ENCODE measurements at regions not wholly inside any gene's neighbourhood (a gene's known extent, or its start where the extent isn't known, plus 50 kb on each side); places are given as distances from the start of the nearest gene placed in this dataset.
"Not testable (repeated sequence)": the region's sequence is repeated elsewhere in the genome, so short reads cannot be mapped to it uniquely, and the experiment has no call there.

- intact Hi-C loops (cut with DNase I; ENCODE audit: low total_unique reads) = no loop called here
- H3K4me1 ChIP-seq = no peaks in the 10 kb centered on the region
- H3K27ac ChIP-seq = no peak overlapping the region
- H3K4me3 ChIP-seq = no peak overlapping the region
- no peak for DNase-seq
- H3K27me3 ChIP-seq = no peaks in the 10 kb centered on the region
- WGBS, 2 donors = 70 to 93% methylated on average over 1 of the region's 1 CpG
- TF ChIP-seq CTCF (IDR thresholded peaks at IDR 0.05) = no peak
- no peak for TF ChIP-seq POLR2A (IDR thresholded peaks at IDR 0.05)
- no peaks in the 10 kb centered on the region for H3K9me3 ChIP-seq
- H3K36me3 ChIP-seq (ENCODE audit: low read depth, missing control alignments) = no peaks in the 10 kb centered on the region
Measured at GRCh38 chr1:230494026-230494425, 67.9 kb upstream of the PGBD5 start.

- no peaks in the 10 kb centered on the region for H3K27me3 ChIP-seq
- no peak overlapping the region for H3K4me3 ChIP-seq
- no peak for TF ChIP-seq POLR2A (IDR thresholded peaks at IDR 0.05)
- TF ChIP-seq CTCF (IDR thresholded peaks at IDR 0.05) = no peak
- H3K27ac ChIP-seq = no peak overlapping the region
- no peak for DNase-seq
- H3K9me3 ChIP-seq = no peaks in the 10 kb centered on the region
- no peaks in the 10 kb centered on the region for H3K4me1 ChIP-seq
- H3K36me3 ChIP-seq (ENCODE audit: low read depth, missing control alignments) = no peaks in the 10 kb centered on the region
- intact Hi-C loops (cut with DNase I; ENCODE audit: low total_unique reads) = no loop called here
- 73 to 82% methylated on average over 3 of the region's 3 CpGs for WGBS, 2 donors
Measured at GRCh38 chr1:230493264-230493663, 67.1 kb upstream of the PGBD5 start.

GRCh38 chr1:230490436-230490835, 64.3 kb upstream of the PGBD5 start:
- no peaks in the 10 kb centered on the region for H3K9me3 ChIP-seq
- 86 to 91% methylated on average over 2 of the region's 2 CpGs for WGBS, 2 donors
- intact Hi-C loops (cut with DNase I; ENCODE audit: low total_unique reads) = no loop called here
- H3K27me3 ChIP-seq = no peaks in the 10 kb centered on the region
- H3K27ac ChIP-seq = no peak overlapping the region
- no peaks in the 10 kb centered on the region for H3K36me3 ChIP-seq (ENCODE audit: low read depth, missing control alignments)
- TF ChIP-seq CTCF (IDR thresholded peaks at IDR 0.05) (no peak), POLR2A (IDR thresholded peaks at IDR 0.05) (no peak)
- no peak overlapping the region for H3K4me3 ChIP-seq
- H3K4me1 ChIP-seq = no peaks in the 10 kb centered on the region
- no peak for DNase-seq

GRCh38 chr1:230487773-230488428, 61.8 kb upstream of the PGBD5 start:
- no peak for TF ChIP-seq POLR2A (IDR thresholded peaks at IDR 0.05)
- no peak for TF ChIP-seq CTCF (IDR thresholded peaks at IDR 0.05)
- Histone ChIP-seq H3K27ac (no peak overlapping the region), H3K36me3 (ENCODE audit: low read depth, missing control alignments) (no peaks in the 10 kb centered on the region), H3K9me3 (no peaks in the 10 kb centered on the region), H3K4me3 (no peak overlapping the region), H3K27me3 (no peaks in the 10 kb centered on the region), H3K4me1 (no peaks in the 10 kb centered on the region)
- 79 to 82% methylated on average over 4 of the region's 4 CpGs for WGBS, 2 donors
- no peak for DNase-seq
- intact Hi-C loops (cut with DNase I; ENCODE audit: low total_unique reads) = no loop called here

GRCh38 chr1:230476622-230477003, 50.5 kb upstream of the PGBD5 start:
- intact Hi-C loops (cut with DNase I; ENCODE audit: low total_unique reads) = no loop called here
- no peaks in the 10 kb centered on the region for H3K27me3 ChIP-seq
- no peaks in the 10 kb centered on the region for H3K36me3 ChIP-seq (ENCODE audit: low read depth, missing control alignments)
- H3K27ac ChIP-seq = no peak overlapping the region
- DNase-seq = no peak
- H3K9me3 ChIP-seq = no peaks in the 10 kb centered on the region
- 53 to 66% methylated on average over 12 to 14 of the region's 14 CpGs for WGBS, 2 donors
- no peaks in the 10 kb centered on the region for H3K4me1 ChIP-seq
- no peak overlapping the region for H3K4me3 ChIP-seq
- TF ChIP-seq CTCF (IDR thresholded peaks at IDR 0.05) = no peak
- TF ChIP-seq POLR2A (IDR thresholded peaks at IDR 0.05) = no peak

- DNase-seq; intact Hi-C loops (cut with DNase I; ENCODE audit: low total_unique reads); H3K9me3 ChIP-seq; H3K36me3 ChIP-seq (ENCODE audit: low read depth, missing control alignments); H3K4me3 ChIP-seq; H3K27me3 ChIP-seq; H3K4me1 ChIP-seq; H3K27ac ChIP-seq: not testable (repeated sequence)
- WGBS, 2 donors = 27 to 30% methylated on average over 4 to 12 of the region's 12 CpGs
Measured at GRCh38 chr1:230475856-230476621, 49.9 kb upstream of the PGBD5 start.

All from testis (tissue), 2 donors.